GM12891 (cell line): ENCODE measurements at regions not wholly inside any gene's neighbourhood (a gene's known extent, or its start where the extent isn't known, plus 50 kb on each side); places are given as distances from the start of the nearest gene placed in this dataset.
"Not testable (repeated sequence)": the region's sequence is repeated elsewhere in the genome, so short reads cannot be mapped to it uniquely, and the experiment has no call there.

Experiments
- DNase-seq: peaks from one replicate; pipeline ENCODE4 v3.0.0; 2011; ENCODE audit warnings: low spot score; ENCODE audit not compliant: insufficient read length
- FAIRE-seq: peaks from 2 replicates; lab custom pipeline; 2011; peaks lifted over from hg19 to GRCh38; lab: Jason Lieb, UNC
- PAX5 ChIP-seq: IDR thresholded peaks from 2 replicates; pipeline ENCODE4 v1.6.1; 2011; ENCODE audit warnings: low read length, moderate library complexity, mild to moderate bottlenecking; ENCODE audit not compliant: insufficient read depth, severe bottlenecking
- POLR2A ChIP-seq: IDR thresholded peaks from 2 replicates; pipeline ENCODE4 v1.6.1; 2011; ENCODE audit warnings: low read depth, low read length, control low read depth
- POLR2AphosphoS5 ChIP-seq: IDR thresholded peaks from 2 replicates; pipeline ENCODE4 v1.6.1; 2011; ENCODE audit warnings: low read depth, low read length, control low read depth
- POU2F2 ChIP-seq: IDR thresholded peaks from 2 replicates; pipeline ENCODE4 v1.6.1; 2011; ENCODE audit warnings: low read depth, mild to moderate bottlenecking, control low read depth, low read length, moderate library complexity
- SPI1 ChIP-seq: IDR thresholded peaks from 2 replicates; pipeline ENCODE4 v1.6.1; 2011; ENCODE audit warnings: low read depth, low read length, control low read depth
- TAF1 ChIP-seq: IDR thresholded peaks from 2 replicates; pipeline ENCODE4 v1.6.1; 2011; ENCODE audit warnings: low read depth, low read length, control low read depth

- TF ChIP-seq POU2F2 (no peak), SPI1 (no peak), TAF1 (no peak), POLR2A (no peak), POLR2AphosphoS5 (no peak), PAX5 (no peak)
- FAIRE-seq = no peak
- DNase-seq = no peak
These were observed 260.4 kb downstream of the SMARCA1 start for GRCh38 chrX:129262912-129263311.

- not testable (repeated sequence) for FAIRE-seq, DNase-seq
These were observed 267.8 kb downstream of the SMARCA1 start for GRCh38 chrX:129255516-129255915.

- TF ChIP-seq POU2F2 (no peak), POLR2AphosphoS5 (no peak), PAX5 (no peak), POLR2A (no peak), SPI1 (no peak), TAF1 (no peak)
- DNase-seq (no peak), FAIRE-seq (no peak)
These were observed 273.7 kb downstream of the SMARCA1 start for GRCh38 chrX:129249563-129249962.

GRCh38 chrX:129247642-129248041 lies 275.6 kb downstream of the SMARCA1 start:
- FAIRE-seq = no peak
- TF ChIP-seq TAF1 = no peak
- no peak for TF ChIP-seq POU2F2
- TF ChIP-seq POLR2AphosphoS5 = no peak
- no peak for TF ChIP-seq SPI1
- TF ChIP-seq POLR2A = no peak
- no peak for TF ChIP-seq PAX5
- no peak for DNase-seq

GRCh38 chrX:129239371-129239770 lies 283.9 kb downstream of the SMARCA1 start:
- TF ChIP-seq PAX5 (no peak), POLR2AphosphoS5 (no peak), POU2F2 (no peak), TAF1 (no peak), SPI1 (no peak), POLR2A (no peak)
- DNase-seq (no peak), FAIRE-seq (no peak)

- no peak for DNase-seq
- no peak for TF ChIP-seq POLR2AphosphoS5
- TF ChIP-seq POU2F2 = no peak
- no peak for TF ChIP-seq PAX5
- no peak for TF ChIP-seq SPI1
- TF ChIP-seq TAF1 = no peak
- TF ChIP-seq POLR2A = no peak
- no peak for FAIRE-seq
These were observed 285.3 kb downstream of the SMARCA1 start for GRCh38 chrX:129238011-129238410.

GRCh38 chrX:129235903-129236302 lies 287.4 kb downstream of the SMARCA1 start:
- no peak for DNase-seq
- FAIRE-seq = no peak
- no peak for TF ChIP-seq POLR2A
- no peak for TF ChIP-seq TAF1
- no peak for TF ChIP-seq POU2F2
- TF ChIP-seq PAX5 = no peak
- no peak for TF ChIP-seq SPI1
- no peak for TF ChIP-seq POLR2AphosphoS5

GRCh38 chrX:129233786-129234185 lies 289.5 kb downstream of the SMARCA1 start:
- DNase-seq = no peak
- no peak for FAIRE-seq
- TF ChIP-seq PAX5 = no peak
- no peak for TF ChIP-seq POLR2AphosphoS5
- no peak for TF ChIP-seq SPI1
- no peak for TF ChIP-seq POLR2A
- no peak for TF ChIP-seq TAF1
- TF ChIP-seq POU2F2 = no peak

GRCh38 chrX:129230850-129231512 lies 292.3 kb downstream of the SMARCA1 start:
- TF ChIP-seq SPI1 = no peak
- no peak for TF ChIP-seq PAX5
- no peak for TF ChIP-seq POLR2AphosphoS5
- no peak for TF ChIP-seq TAF1
- TF ChIP-seq POLR2A = no peak
- no peak for TF ChIP-seq POU2F2
- DNase-seq (no peak), FAIRE-seq (no peak)

GRCh38 chrX:129230168-129230567 lies 293.1 kb downstream of the SMARCA1 start:
- TF ChIP-seq PAX5 (no peak), POU2F2 (no peak), POLR2A (no peak), SPI1 (no peak), POLR2AphosphoS5 (no peak), TAF1 (no peak)
- DNase-seq (no peak), FAIRE-seq (no peak)

- DNase-seq (no peak), FAIRE-seq (no peak)
- TF ChIP-seq TAF1 (no peak), POLR2A (no peak), POU2F2 (no peak), POLR2AphosphoS5 (no peak), PAX5 (no peak), SPI1 (no peak)
These were observed 295.9 kb downstream of the SMARCA1 start for GRCh38 chrX:129227366-129227765.
